Activated naive CD4-positive, alpha-beta T cell treated with anti-CD3 and anti-CD28 coated beads, Interleukin-2, amount 50 U/mL, for 24 hours (primary cell): ENCODE measurements at regions not wholly inside any gene's neighbourhood (a gene's known extent, or its start where the extent isn't known, plus 50 kb on each side); places are given as distances from the start of the nearest gene placed in this dataset.

Source experiments
- H3K27ac Mint-ChIP-seq: one replicate; pipeline ENCODE4 v1.8.0; 2021; ENCODE audit warnings: mild to moderate bottlenecking, mixed read lengths
- H3K27me3 Mint-ChIP-seq: one replicate; pipeline ENCODE4 v1.8.0; 2021; ENCODE audit warnings: mixed read lengths
- H3K36me3 Mint-ChIP-seq: one replicate; pipeline ENCODE4 v1.8.0; 2021; ENCODE audit warnings: mixed read lengths
- H3K4me1 Mint-ChIP-seq: one replicate; pipeline ENCODE4 v1.8.0; 2021; ENCODE audit warnings: mixed read lengths
- H3K4me3 Mint-ChIP-seq: one replicate; pipeline ENCODE4 v1.8.0; 2021; ENCODE audit warnings: mild to moderate bottlenecking, mixed read lengths
- H3K9me3 Mint-ChIP-seq: one replicate; pipeline ENCODE4 v1.8.0; 2021; ENCODE audit warnings: mixed read lengths

DNA sequence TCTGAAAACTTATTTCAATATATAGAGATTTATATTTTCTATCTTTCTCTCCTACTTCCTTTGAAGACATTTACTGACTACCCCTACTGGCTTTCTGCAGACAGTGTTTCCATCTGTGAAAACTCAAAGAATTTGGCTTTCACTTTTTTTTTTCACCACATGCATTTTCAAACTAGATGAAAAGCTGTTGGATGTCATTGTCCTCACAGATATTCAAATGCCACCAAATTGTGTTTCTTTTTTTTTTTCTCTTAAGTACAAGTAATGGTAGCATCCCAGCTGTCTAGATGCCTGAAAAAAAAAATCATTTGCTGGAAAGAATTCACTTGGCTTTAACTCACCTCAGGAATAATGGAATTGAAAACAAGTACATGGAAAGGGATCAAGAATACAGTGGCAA lies 2258.6 kb upstream of the ACO1 start:
- H3K27me3 Mint-ChIP-seq: no peaks in the 10 kb centered on the region
- no peaks in the 10 kb centered on the region for H3K9me3 Mint-ChIP-seq
- H3K4me1 Mint-ChIP-seq: no peaks in the 10 kb centered on the region
- no peaks in the 10 kb centered on the region for H3K36me3 Mint-ChIP-seq
- no peak overlapping the region for H3K4me3 Mint-ChIP-seq
- no peak overlapping the region for H3K27ac Mint-ChIP-seq

DNA sequence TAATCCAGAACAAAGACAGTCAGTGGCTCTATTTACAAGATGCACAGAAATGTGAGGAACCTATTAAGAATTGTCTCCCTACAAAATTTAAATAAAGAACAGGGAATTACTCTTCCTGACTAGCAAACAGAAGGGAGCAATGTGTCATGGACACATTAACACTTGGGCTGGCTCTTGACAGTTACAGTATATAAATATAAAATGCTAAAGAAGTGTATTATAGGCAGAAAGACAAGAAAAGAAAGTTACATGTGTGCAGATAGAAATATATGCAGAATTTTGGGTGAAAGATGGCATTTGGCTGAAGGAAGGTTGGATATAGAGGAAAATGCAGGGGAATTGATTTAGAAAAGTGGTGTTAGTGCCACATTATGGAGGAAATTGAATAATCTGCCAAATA lies 2257.1 kb upstream of the ACO1 start:
- Mint-ChIP-seq H3K36me3 (no peaks in the 10 kb centered on the region), H3K27me3 (no peaks in the 10 kb centered on the region), H3K4me1 (no peaks in the 10 kb centered on the region), H3K27ac (no peak overlapping the region), H3K9me3 (no peaks in the 10 kb centered on the region), H3K4me3 (no peak overlapping the region)

DNA sequence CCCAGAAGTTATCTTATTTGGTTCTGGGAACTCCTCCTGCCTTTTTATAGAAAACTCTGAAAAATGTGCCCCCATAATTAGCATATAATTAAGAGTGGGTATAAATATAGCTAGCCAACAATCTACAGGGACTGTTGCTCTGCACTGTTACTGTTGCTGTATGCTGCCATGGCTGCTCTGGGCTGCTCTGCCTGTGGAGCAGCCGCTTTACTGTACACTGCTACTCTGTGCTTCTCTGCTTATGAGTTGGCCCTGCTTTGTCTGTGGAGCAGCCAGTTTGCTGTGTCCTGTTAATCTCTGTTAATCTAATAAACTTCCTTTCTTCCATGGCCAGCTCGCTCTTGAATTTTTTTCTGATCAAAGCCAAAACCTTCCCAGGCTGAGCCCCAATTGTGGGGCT lies 2244.0 kb upstream of the ACO1 start:
- no peak overlapping the region for H3K27ac Mint-ChIP-seq
- peaks cover 4% of the 10 kb centered on the region for H3K9me3 Mint-ChIP-seq
- no peaks in the 10 kb centered on the region for H3K27me3 Mint-ChIP-seq
- H3K36me3 Mint-ChIP-seq: no peaks in the 10 kb centered on the region
- H3K4me1 Mint-ChIP-seq: no peaks in the 10 kb centered on the region
- H3K4me3 Mint-ChIP-seq: no peak overlapping the region

DNA sequence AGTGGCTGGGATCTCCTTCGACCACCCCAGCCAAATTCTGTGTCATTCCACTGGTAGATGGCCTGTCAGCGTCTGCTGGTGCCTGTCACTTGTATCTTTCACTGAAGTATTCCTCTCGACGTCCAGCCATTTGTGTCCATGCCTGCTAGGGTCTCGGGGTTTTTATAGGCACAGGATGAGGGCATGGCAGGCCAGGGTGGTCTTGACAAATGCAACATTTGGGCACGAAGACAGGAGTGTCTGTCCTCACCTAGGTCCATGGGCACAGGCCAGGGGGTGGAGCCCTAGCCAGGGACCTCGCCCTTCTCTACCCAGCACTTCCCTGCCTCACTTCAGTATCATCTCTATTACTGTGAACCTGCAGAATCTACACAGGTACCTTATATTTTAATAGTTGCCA lies 2223.9 kb upstream of the ACO1 start:
- no peaks in the 10 kb centered on the region for H3K36me3 Mint-ChIP-seq
- H3K27ac Mint-ChIP-seq: no peak overlapping the region
- no peaks in the 10 kb centered on the region for H3K27me3 Mint-ChIP-seq
- H3K4me3 Mint-ChIP-seq: no peak overlapping the region
- H3K9me3 Mint-ChIP-seq: no peaks in the 10 kb centered on the region
- no peaks in the 10 kb centered on the region for H3K4me1 Mint-ChIP-seq

DNA sequence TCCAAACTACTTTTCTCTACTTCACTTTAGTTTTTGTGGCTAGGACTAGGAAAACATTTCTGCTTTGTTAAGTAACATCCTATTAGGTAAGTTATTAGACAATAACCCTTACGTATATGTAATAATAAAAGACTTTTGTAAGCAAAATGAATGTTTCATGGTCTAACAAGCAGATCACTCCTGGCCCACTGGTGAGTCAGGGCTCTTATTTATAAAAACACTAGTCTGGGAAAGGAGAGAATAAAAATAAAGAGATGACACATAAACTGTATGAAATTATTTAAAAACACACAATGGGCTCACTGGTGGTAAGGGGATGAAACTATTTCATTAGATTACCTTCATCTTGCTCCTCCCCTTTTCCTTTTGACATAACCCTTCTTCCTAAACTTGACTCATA lies 2212.2 kb upstream of the ACO1 start:
- no peaks in the 10 kb centered on the region for H3K4me1 Mint-ChIP-seq
- H3K27ac Mint-ChIP-seq: no peak overlapping the region
- no peaks in the 10 kb centered on the region for H3K27me3 Mint-ChIP-seq
- no peak overlapping the region for H3K4me3 Mint-ChIP-seq
- H3K9me3 Mint-ChIP-seq: peaks cover 8% of the 10 kb centered on the region
- H3K36me3 Mint-ChIP-seq: no peaks in the 10 kb centered on the region

DNA sequence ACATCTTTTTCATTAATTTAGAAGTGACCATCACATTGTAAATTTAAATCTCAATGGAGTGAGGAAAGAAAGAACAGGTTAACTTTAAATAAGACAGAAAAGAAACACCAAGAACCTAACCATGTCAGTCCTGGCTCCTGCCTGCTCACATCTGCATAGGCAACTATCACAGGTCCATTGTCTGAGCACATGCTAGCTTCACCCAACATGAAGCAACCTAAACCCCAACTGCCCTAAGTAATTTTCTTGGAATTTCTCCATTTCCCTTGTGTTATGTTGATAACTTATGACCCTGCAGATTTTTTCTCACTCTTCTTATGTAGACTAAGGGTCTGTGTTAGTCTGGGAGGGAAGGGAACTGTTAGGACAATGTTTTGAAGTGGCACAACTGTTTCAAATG lies 2205.8 kb upstream of the ACO1 start:
- Mint-ChIP-seq H3K27me3 (no peaks in the 10 kb centered on the region), H3K36me3 (no peaks in the 10 kb centered on the region), H3K4me3 (no peak overlapping the region), H3K9me3 (no peaks in the 10 kb centered on the region), H3K4me1 (no peaks in the 10 kb centered on the region), H3K27ac (no peak overlapping the region)

DNA sequence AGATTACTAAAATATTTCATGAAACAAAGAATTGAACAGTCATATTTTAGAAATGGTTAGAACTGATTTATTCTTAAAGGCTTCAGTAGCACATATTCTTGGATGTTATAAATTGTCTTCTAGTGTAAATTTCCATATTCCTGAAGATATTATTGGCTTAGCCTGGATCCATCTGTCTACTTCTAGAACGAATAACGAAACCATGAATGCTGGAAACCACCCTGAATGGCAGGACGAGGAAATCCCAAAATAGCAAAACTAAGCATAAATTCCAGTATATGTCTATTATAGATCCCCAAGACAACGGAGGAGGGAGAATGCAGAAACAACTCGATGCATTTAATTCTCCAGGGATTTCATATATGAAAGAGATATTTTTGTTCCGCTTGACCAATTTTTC lies 2191.0 kb upstream of the ACO1 start:
- no peaks in the 10 kb centered on the region for H3K36me3 Mint-ChIP-seq
- H3K27me3 Mint-ChIP-seq: no peaks in the 10 kb centered on the region
- H3K4me1 Mint-ChIP-seq: no peaks in the 10 kb centered on the region

DNA sequence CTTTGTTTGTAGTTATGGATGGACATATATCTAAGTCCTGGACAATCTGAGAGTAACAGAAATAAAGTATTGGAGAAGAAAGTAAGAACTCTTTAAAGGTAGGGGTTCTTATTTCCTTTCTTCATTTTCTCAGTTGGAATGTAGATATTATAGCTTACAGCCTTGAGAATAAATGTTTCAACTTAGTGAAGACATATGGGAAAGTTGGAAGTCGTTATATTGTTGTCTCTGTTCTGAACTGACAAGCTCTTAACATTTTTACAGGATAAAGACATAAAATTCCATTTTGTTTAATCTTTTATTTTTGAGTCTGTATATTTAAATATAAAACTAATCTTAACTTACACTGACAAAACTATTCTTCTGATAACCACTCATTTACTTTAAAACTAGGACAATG lies 2187.5 kb upstream of the ACO1 start:
- no peak overlapping the region for H3K27ac Mint-ChIP-seq
- H3K36me3 Mint-ChIP-seq: no peaks in the 10 kb centered on the region
- no peaks in the 10 kb centered on the region for H3K9me3 Mint-ChIP-seq
- H3K4me1 Mint-ChIP-seq: no peaks in the 10 kb centered on the region
- no peaks in the 10 kb centered on the region for H3K27me3 Mint-ChIP-seq
- H3K4me3 Mint-ChIP-seq: no peak overlapping the region

More for the DNA sequence above, 2191.0 kb upstream of the ACO1 start:
- Mint-ChIP-seq H3K4me3 (no peak overlapping the region), H3K27ac (no peak overlapping the region), H3K9me3 (no peaks in the 10 kb centered on the region)

DNA sequence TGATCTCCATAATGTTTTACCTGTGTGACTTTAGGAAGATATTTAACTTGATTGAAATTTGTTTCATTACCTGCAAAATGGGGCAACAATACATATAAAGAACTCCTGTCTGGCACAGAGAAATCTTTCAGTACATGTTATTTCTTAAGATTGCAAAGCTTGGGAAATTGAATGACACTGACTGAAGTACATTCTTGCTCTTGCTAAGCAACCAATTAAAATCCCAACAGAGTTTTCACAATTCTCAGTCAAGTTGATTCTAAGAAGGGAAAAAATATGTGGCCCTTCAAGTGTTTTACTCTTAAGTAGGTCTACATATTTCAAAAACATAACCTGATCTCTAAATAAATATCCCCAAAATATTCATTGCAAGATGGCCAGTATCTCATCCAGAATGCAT lies 2187.0 kb upstream of the ACO1 start:
- no peaks in the 10 kb centered on the region for H3K4me1 Mint-ChIP-seq
- H3K9me3 Mint-ChIP-seq: no peaks in the 10 kb centered on the region
- no peaks in the 10 kb centered on the region for H3K36me3 Mint-ChIP-seq
- no peak overlapping the region for H3K4me3 Mint-ChIP-seq
- no peak overlapping the region for H3K27ac Mint-ChIP-seq
- no peaks in the 10 kb centered on the region for H3K27me3 Mint-ChIP-seq

DNA sequence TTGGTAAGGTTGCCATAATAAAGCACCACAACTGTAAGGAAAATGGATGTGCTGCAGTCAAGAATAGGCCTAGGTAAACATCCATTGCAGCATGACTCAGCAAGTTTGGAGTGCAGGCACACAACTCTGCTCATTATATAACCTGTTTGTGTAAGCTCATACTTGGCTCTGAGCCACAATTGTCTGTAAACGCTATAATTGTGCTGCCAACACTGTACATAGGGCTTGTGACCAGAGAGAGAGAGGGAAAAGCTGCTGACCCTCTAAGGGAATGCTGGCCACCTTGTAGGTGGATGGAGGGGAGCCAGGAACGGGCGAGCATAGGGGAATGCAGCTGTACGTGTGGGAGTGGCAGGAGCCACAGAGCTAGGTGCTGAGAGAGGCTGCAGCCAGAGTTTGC lies 2186.5 kb upstream of the ACO1 start:
- H3K4me1 Mint-ChIP-seq: no peaks in the 10 kb centered on the region
- H3K9me3 Mint-ChIP-seq: no peaks in the 10 kb centered on the region
- H3K4me3 Mint-ChIP-seq: no peak overlapping the region
- H3K27ac Mint-ChIP-seq: no peak overlapping the region
- H3K36me3 Mint-ChIP-seq: no peaks in the 10 kb centered on the region
- no peaks in the 10 kb centered on the region for H3K27me3 Mint-ChIP-seq

DNA sequence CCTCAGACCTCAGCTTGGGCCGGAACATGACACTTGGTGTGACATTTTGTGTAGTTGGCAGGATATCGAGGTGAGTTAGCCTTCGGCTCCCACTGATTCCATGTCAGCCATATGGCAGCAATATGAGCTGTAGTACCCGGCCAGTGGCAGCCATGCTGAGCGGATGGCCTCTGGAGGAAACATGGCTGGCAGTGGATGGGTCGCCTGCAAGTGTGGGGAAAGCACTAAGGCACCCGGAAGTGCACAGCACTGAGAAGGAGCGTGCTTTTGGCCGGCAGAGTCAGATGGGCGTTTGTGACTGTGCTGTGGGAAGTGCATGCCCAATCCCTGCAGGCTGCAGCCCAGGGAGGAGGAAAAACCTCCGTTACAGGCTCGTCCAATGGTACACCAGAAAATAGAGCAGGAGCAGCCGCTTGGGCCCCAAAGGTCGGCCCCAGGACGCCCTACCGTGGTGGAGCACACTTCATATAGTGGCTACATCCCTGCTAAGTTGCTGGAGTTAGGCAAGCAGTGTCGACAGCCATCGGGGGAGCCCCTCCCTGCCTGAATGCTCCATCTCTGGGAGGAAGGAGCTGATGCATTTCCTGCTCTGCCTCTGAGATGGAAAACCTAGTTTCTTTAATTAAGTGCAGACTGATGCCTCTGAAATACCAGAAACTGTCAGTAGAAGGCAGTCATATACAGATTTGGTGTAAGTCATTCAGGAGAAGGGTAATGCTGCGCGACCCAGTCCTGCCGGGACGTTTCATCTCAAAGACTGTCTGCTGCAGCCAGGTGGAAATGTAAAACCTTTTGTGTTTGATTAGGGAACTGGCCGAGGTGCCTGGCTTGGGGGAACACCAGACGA lies 2185.8 kb upstream of the ACO1 start:
- Mint-ChIP-seq H3K27me3 (no peaks in the 10 kb centered on the region), H3K9me3 (no peaks in the 10 kb centered on the region), H3K4me1 (no peaks in the 10 kb centered on the region), H3K36me3 (no peaks in the 10 kb centered on the region), H3K27ac (no peak overlapping the region), H3K4me3 (no peak overlapping the region)

DNA sequence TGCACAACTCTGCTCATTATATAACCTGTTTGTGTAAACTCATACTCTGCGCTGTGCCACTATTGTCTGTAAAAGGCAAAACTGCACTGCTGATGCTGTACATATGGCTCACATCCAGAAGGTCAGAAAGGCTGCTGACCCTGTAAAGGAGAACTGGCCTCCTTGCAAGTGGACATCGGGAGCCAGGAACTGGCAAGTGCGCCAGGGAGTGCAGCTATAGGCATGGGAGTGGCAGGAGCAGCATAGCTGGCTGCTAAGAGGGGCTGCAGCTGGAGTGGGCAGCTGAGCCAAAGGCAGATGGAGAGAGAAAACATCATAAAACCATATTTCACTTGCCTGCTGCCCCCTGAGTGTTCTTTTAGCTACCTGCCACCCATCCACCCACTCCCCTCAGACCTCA lies 2183.4 kb upstream of the ACO1 start:
- H3K9me3 Mint-ChIP-seq: no peaks in the 10 kb centered on the region
- H3K4me1 Mint-ChIP-seq: no peaks in the 10 kb centered on the region
- H3K27me3 Mint-ChIP-seq: peaks cover 1% of the 10 kb centered on the region
- no peak overlapping the region for H3K4me3 Mint-ChIP-seq
- H3K27ac Mint-ChIP-seq: no peak overlapping the region
- H3K36me3 Mint-ChIP-seq: no peaks in the 10 kb centered on the region

DNA sequence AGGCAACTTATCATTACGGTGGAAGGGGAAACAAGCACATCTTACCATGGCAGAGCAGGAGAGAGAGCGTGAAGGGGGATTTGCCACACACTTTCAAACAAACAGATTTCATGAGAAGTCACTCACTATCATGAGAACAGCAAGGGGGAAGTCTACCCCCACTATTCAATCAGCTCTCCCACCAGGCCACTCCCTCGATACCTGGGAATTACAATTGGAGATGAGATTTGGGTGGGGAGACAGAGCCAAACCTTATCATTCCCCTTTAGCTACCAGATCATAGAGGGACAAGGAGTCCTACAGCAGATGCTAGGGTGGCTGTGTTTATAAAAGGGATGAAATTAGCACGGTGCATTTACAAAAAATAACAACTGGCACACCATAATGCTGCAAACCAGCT lies 2149.4 kb upstream of the ACO1 start:
- Mint-ChIP-seq H3K27ac (no peak overlapping the region), H3K4me1 (no peaks in the 10 kb centered on the region), H3K36me3 (no peaks in the 10 kb centered on the region), H3K27me3 (no peaks in the 10 kb centered on the region), H3K4me3 (no peak overlapping the region), H3K9me3 (no peaks in the 10 kb centered on the region)

DNA sequence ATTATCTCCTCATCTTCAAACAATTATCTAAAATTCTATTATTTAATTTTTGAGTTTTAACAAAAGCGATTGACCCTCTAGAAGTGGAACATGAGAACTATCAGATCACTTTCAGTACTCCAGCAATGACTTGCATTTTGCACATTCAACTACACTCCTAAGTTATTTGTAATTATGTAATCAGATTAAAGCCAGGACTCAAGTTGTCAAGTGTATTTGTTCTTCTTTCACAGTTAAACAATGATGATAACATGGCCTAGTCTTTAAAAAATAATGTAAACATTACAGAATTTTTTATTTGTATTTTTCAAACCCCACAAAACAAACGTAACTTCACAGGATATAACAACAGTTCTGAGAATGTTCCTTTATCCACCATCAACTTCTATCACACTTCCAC lies 2148.9 kb upstream of the ACO1 start:
- H3K4me3 Mint-ChIP-seq: no peak overlapping the region
- no peak overlapping the region for H3K27ac Mint-ChIP-seq
- no peaks in the 10 kb centered on the region for H3K36me3 Mint-ChIP-seq
- H3K27me3 Mint-ChIP-seq: no peaks in the 10 kb centered on the region
- H3K9me3 Mint-ChIP-seq: no peaks in the 10 kb centered on the region
- H3K4me1 Mint-ChIP-seq: no peaks in the 10 kb centered on the region

DNA sequence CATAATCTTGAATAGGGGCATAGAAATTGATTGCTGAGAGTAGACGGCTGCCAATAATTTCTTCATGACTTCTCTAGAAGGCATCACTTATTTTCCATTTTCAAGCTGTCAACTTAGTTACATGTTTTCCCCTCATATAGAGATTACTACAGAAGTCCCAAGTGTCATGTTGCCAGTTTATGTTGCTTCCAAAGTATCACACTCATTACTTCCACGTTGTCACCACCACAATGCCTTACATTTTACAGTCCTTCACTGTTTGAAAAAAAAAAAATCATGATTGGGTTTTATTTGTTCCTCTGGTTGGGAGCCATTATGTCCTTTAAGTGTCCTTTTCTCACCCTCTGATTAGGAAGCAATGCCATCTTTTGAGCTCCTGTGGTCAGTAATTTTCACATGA lies 2144.6 kb upstream of the ACO1 start:
- Mint-ChIP-seq H3K4me3 (no peak overlapping the region), H3K4me1 (no peaks in the 10 kb centered on the region), H3K27me3 (no peaks in the 10 kb centered on the region), H3K9me3 (no peaks in the 10 kb centered on the region), H3K36me3 (no peaks in the 10 kb centered on the region), H3K27ac (no peak overlapping the region)

DNA sequence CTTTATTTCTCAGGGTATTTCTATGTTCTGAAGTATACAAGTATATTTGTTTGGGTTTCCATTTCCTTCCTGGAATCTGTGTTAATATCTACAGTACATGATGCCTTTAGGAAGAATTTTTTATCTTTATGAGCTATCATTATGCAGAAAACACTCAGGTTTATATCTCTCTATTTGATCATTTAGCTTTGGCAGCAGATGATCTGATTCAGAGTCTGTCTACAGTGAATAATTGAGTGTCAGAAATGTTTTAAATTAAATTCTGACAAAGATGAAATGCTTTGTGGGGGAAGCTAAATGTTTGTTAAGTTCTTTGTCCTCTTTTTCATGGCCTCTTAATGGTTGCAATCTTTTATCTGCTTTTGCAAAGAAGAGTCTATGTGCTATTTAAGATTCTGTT lies 2141.0 kb upstream of the ACO1 start:
- Mint-ChIP-seq H3K27ac (no peak overlapping the region), H3K27me3 (no peaks in the 10 kb centered on the region), H3K4me1 (no peaks in the 10 kb centered on the region), H3K36me3 (no peaks in the 10 kb centered on the region), H3K9me3 (no peaks in the 10 kb centered on the region), H3K4me3 (no peak overlapping the region)

DNA sequence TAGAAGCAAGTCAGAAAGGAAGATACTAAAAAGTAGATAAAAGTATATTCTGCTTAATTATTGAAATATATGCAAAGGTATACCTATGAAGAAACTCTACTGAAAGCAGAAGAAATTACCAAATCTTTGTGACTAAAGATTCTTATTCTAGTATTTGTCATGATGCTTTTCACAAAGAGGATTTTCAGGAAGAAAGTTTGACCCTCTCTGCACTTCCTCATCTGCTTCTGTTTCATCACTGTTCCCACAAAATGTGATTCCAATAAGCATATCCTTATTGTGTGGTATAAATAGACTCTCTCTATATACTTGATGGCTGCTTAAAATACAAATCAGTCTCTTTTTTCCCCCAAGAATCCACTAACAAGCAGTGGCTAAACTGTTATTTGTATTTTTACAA lies 2139.6 kb upstream of the ACO1 start:
- H3K27ac Mint-ChIP-seq: no peak overlapping the region
- H3K4me3 Mint-ChIP-seq: no peak overlapping the region
- H3K4me1 Mint-ChIP-seq: no peaks in the 10 kb centered on the region
- no peaks in the 10 kb centered on the region for H3K27me3 Mint-ChIP-seq
- H3K36me3 Mint-ChIP-seq: no peaks in the 10 kb centered on the region
- no peaks in the 10 kb centered on the region for H3K9me3 Mint-ChIP-seq
